ENCODE measurements at regions not wholly inside any gene's neighbourhood (a gene's known extent, or its start where the extent isn't known, plus 50 kb on each side); places are given as distances from the start of the nearest gene placed in this dataset.

- CTCF ChIA-PET = interaction anchor here (0.6 kb wide), 1 partner anchor 10 kb away, joined by 3 read pairs; no protein-coding TSS in a partner anchor
- POLR2A ChIA-PET = no interaction called here
These were observed 243.7 kb downstream of the SLC16A7 start for GRCh38 chr12:59839514-59839913.

- ChIA-PET POLR2A (no interaction called here), CTCF (no interaction called here)
These were observed 247.5 kb downstream of the SLC16A7 start for GRCh38 chr12:59843260-59843843.

- CTCF ChIA-PET = no interaction called here
- POLR2A ChIA-PET = no interaction called here
These were observed 248.9 kb downstream of the SLC16A7 start for GRCh38 chr12:59844750-59845149.

- POLR2A ChIA-PET = no interaction called here
- CTCF ChIA-PET = no interaction called here
These were observed 249.5 kb downstream of the SLC16A7 start for GRCh38 chr12:59845293-59845692.

- POLR2A ChIA-PET = no interaction called here
- CTCF ChIA-PET = no interaction called here
These were observed 251.3 kb downstream of the SLC16A7 start for GRCh38 chr12:59847127-59847526.

GRCh38 chr12:59850268-59850667 lies 254.4 kb downstream of the SLC16A7 start:
- POLR2A ChIA-PET = no interaction called here
- CTCF ChIA-PET = no interaction called here

GRCh38 chr12:59858508-59859170 lies 262.8 kb downstream of the SLC16A7 start:
- ChIA-PET POLR2A (no interaction called here), CTCF (no interaction called here)

GRCh38 chr12:59859171-59859510 lies 263.3 kb downstream of the SLC16A7 start:
- POLR2A ChIA-PET = no interaction called here
- CTCF ChIA-PET = no interaction called here

- ChIA-PET POLR2A (no interaction called here), CTCF (no interaction called here)
These were observed 265.8 kb downstream of the SLC16A7 start for GRCh38 chr12:59861635-59862034.

GRCh38 chr12:59867055-59867454 lies 271.2 kb downstream of the SLC16A7 start:
- ChIA-PET CTCF (no interaction called here), POLR2A (no interaction called here)

- ChIA-PET CTCF (no interaction called here), POLR2A (no interaction called here)
These were observed 271.9 kb downstream of the SLC16A7 start for GRCh38 chr12:59867689-59868088.

- ChIA-PET POLR2A (no interaction called here), CTCF (no interaction called here)
These were observed 275.9 kb downstream of the SLC16A7 start for GRCh38 chr12:59871779-59872178.

GRCh38 chr12:59873136-59873535 lies 277.3 kb downstream of the SLC16A7 start:
- CTCF ChIA-PET = no interaction called here
- POLR2A ChIA-PET = no interaction called here

- ChIA-PET POLR2A (no interaction called here), CTCF (no interaction called here)
These were observed 279.0 kb downstream of the SLC16A7 start for GRCh38 chr12:59874781-59875180.

GRCh38 chr12:59886131-59886733 lies 290.4 kb downstream of the SLC16A7 start:
- CTCF ChIA-PET = no interaction called here
- POLR2A ChIA-PET = no interaction called here

GRCh38 chr12:59887178-59887577 lies 291.3 kb downstream of the SLC16A7 start:
- ChIA-PET POLR2A (no interaction called here), CTCF (no interaction called here)

GRCh38 chr12:59890896-59891579 lies 295.2 kb downstream of the SLC16A7 start:
- CTCF ChIA-PET = no interaction called here
- POLR2A ChIA-PET = no interaction called here

GRCh38 chr12:59895166-59895775 lies 299.4 kb downstream of the SLC16A7 start:
- CTCF ChIA-PET = no interaction called here
- POLR2A ChIA-PET = no interaction called here

- ChIA-PET POLR2A (no interaction called here), CTCF (no interaction called here)
These were observed 309.2 kb downstream of the SLC16A7 start for GRCh38 chr12:59904874-59905521.

GRCh38 chr12:59911516-59911915 lies 315.7 kb downstream of the SLC16A7 start:
- ChIA-PET POLR2A (no interaction called here), CTCF (no interaction called here)

GRCh38 chr12:59916988-59917387 lies 321.2 kb downstream of the SLC16A7 start:
- CTCF ChIA-PET = no interaction called here
- POLR2A ChIA-PET = no interaction called here

Measured in activated CD8-positive, alpha-beta memory T cell treated with anti-CD3 and anti-CD28 coated beads for 36 hours (primary cell).